H1 (cell line): ENCODE measurements at regions not wholly inside any gene's neighbourhood (a gene's known extent, or its start where the extent isn't known, plus 50 kb on each side); places are given as distances from the start of the nearest gene placed in this dataset.

ENCODE experiments used
- CTCF ChIA-PET: fragments of 300-600 bp; sonication (Branson Sonifier 250); formaldehyde crosslinking; loops from one replicate; lab custom pipeline; 2021; ENCODE audit not compliant: partially characterized antibody; lab: Charles Lee
- POLR2A ChIA-PET: fragments of 300-600 bp; sonication (Branson Sonifier 250); formaldehyde crosslinking; loops from one replicate; lab custom pipeline; 2021; ENCODE audit warnings: inconsistent platforms; ENCODE audit not compliant: partially characterized antibody; lab: Charles Lee
- DNase-seq, 2 experiments: peaks; one replicate each; pipeline versions ENCODE4 v3.0.0 to v3.0.0-alpha.2; 2010 to 2022; ENCODE audit warnings: low spot score in 2 of 2, low read depth in 1 of 2, mixed read lengths in 1 of 2
- FAIRE-seq: peaks from 2 replicates; lab custom pipeline; 2011; peaks lifted over from hg19 to GRCh38; lab: Jason Lieb, UNC
- H2AFZ ChIP-seq: 2 replicates; pipeline ENCODE4 v1.8.1; 2012; ENCODE audit warnings: low read length, inconsistent platforms
- H2AK5ac ChIP-seq: 2 replicates; pipeline ENCODE4 v1.6.1; 2013; ENCODE audit warnings: low read depth, low read length
- H2BK120ac ChIP-seq: replicated peaks from 2 replicates; pipeline ENCODE3; 2013; ENCODE audit warnings: low read depth, low read length, inconsistent platforms
- H2BK12ac ChIP-seq: 2 replicates; pipeline ENCODE4 v1.6.1; 2013; ENCODE audit warnings: low read depth, low read length
- H2BK15ac ChIP-seq: 2 replicates; pipeline ENCODE4 v1.6.1; 2013; ENCODE audit warnings: low read length
- H2BK20ac ChIP-seq: 2 replicates; pipeline ENCODE4 v1.6.1; 2013; ENCODE audit warnings: low read length
- H2BK5ac ChIP-seq: 2 replicates; pipeline ENCODE4 v1.6.1; 2013; ENCODE audit warnings: low read depth, low read length
- H3K14ac ChIP-seq: 2 replicates; pipeline ENCODE4 v1.6.1; 2013; ENCODE audit warnings: inconsistent platforms; ENCODE audit not compliant: insufficient read length
- H3K18ac ChIP-seq: 2 replicates; pipeline ENCODE4 v1.6.1; 2013; ENCODE audit warnings: low read length; ENCODE audit errors: extremely low read depth
- H3K23ac ChIP-seq: 2 replicates; pipeline ENCODE4 v1.6.1; 2013; ENCODE audit warnings: inconsistent platforms; ENCODE audit not compliant: insufficient read length
- H3K23me2 ChIP-seq: 2 replicates; pipeline ENCODE4 v1.6.1; 2013; ENCODE audit warnings: low read depth, low read length
- H3K27ac ChIP-seq: 2 replicates; pipeline ENCODE4 v1.6.1; 2011; ENCODE audit warnings: low read depth, low read length, inconsistent platforms
- H3K27me3 ChIP-seq, 4 experiments: replicated peaks in 1 of 4; 1 replicate in 1 of 4; 2 replicates in 3 of 4; pipeline versions ENCODE4 v1.6.1 to v1.8.1; 2011 to 2013; ENCODE audit warnings: low read length in 3 of 4, mild to moderate bottlenecking in 3 of 4, inconsistent platforms in 2 of 4, mixed read lengths in 2 of 4, moderate library complexity in 1 of 4; ENCODE audit not compliant: control insufficient read depth in 3 of 4, insufficient read depth in 3 of 4; ENCODE audit errors: extremely low read depth in 1 of 4
- H3K36me3 ChIP-seq, 4 experiments: 2 replicates each; pipeline versions ENCODE4 v1.6.1 to v1.8.1; 2011 to 2013; ENCODE audit warnings: mild to moderate bottlenecking in 4 of 4, low read length in 3 of 4, moderate library complexity in 2 of 4, control low read depth in 1 of 4, inconsistent platforms in 1 of 4; ENCODE audit not compliant: insufficient read depth in 4 of 4, control insufficient read depth in 2 of 4
- H3K4ac ChIP-seq: replicated peaks from 2 replicates; pipeline ENCODE3; 2013; ENCODE audit warnings: low read length, low read depth, mixed read lengths, inconsistent platforms; ENCODE audit not compliant: insufficient read length
- H3K4me1 ChIP-seq, 4 experiments: replicated peaks in 1 of 4; 1 replicate in 1 of 4; 2 replicates in 3 of 4; pipeline versions ENCODE4 v1.6.1 to v1.8.1; 2011 to 2013; ENCODE audit warnings: low read length in 3 of 4, inconsistent platforms in 2 of 4, mixed read lengths in 1 of 4; ENCODE audit not compliant: insufficient read depth in 4 of 4, control insufficient read depth in 3 of 4
- H3K4me2 ChIP-seq, 2 experiments: 2 replicates each; pipeline versions ENCODE4 v1.6.1 to v1.8.1; 2011 to 2013; ENCODE audit warnings: low read depth in 2 of 2, low read length in 2 of 2, control low read depth in 1 of 2, inconsistent platforms in 1 of 2, mild to moderate bottlenecking in 1 of 2; ENCODE audit not compliant: insufficient read depth in 1 of 2
- H3K4me3 ChIP-seq, 4 experiments: fragments of 200-600, 300-600 bp in 1 of 4; sonication (generic), shearing (Covaris generic), sonication (Bioruptor Twin) in 1 of 4; 2 replicates each; pipeline versions ENCODE4 v1.5.1 to v1.8.1; 2011 to 2016; ENCODE audit warnings: low read length in 4 of 4, low read depth in 3 of 4, control low read depth in 2 of 4, inconsistent platforms in 2 of 4, mild to moderate bottlenecking in 2 of 4, mixed read lengths in 1 of 4, moderate library complexity in 1 of 4; ENCODE audit not compliant: insufficient read depth in 2 of 4; ENCODE audit errors: extremely low read depth in 1 of 4
- H3K56ac ChIP-seq: replicated peaks from 2 replicates; pipeline ENCODE3; 2013; ENCODE audit warnings: low read depth, mild to moderate bottlenecking, mixed read lengths, low read length, inconsistent platforms; ENCODE audit not compliant: insufficient read length
- H3K79me1 ChIP-seq: 2 replicates; pipeline ENCODE4 v1.6.1; 2013; ENCODE audit warnings: low read depth, low read length, control low read depth
- H3K79me2 ChIP-seq, 2 experiments: 2 replicates each; pipeline versions ENCODE4 v1.6.1 to v1.8.1; 2012 to 2013; ENCODE audit warnings: low read length in 2 of 2, mild to moderate bottlenecking in 2 of 2, inconsistent platforms in 1 of 2; ENCODE audit not compliant: insufficient read depth in 2 of 2, control insufficient read depth in 1 of 2
- H3K9ac ChIP-seq, 4 experiments: replicated peaks in 1 of 4; 1 replicate in 1 of 4; 2 replicates in 3 of 4; pipeline versions ENCODE4 v1.6.1 to v1.8.1; 2011 to 2013; ENCODE audit warnings: low read depth in 3 of 4, low read length in 3 of 4, control low read depth in 2 of 4, mild to moderate bottlenecking in 2 of 4, moderate library complexity in 2 of 4, inconsistent platforms in 1 of 4; ENCODE audit errors: extremely low read depth in 1 of 4
- H3K9me3 ChIP-seq, 2 experiments: 2 replicates each; pipeline versions ENCODE4 v1.6.1 to v1.8.1; 2012 to 2013; ENCODE audit warnings: mild to moderate bottlenecking in 2 of 2, moderate library complexity in 2 of 2, control low read depth in 1 of 2, inconsistent platforms in 1 of 2, low read depth in 1 of 2, low read length in 1 of 2, mixed read lengths in 1 of 2; ENCODE audit not compliant: insufficient read depth in 2 of 2
- H4K20me1 ChIP-seq, 2 experiments: replicated peaks in 1 of 2; 2 replicates each; pipeline versions ENCODE3 to v1.8.1; 2011 to 2013; ENCODE audit warnings: inconsistent platforms in 2 of 2, low read length in 2 of 2, mild to moderate bottlenecking in 1 of 2; ENCODE audit not compliant: insufficient read depth in 2 of 2, control insufficient read depth in 1 of 2
- H4K5ac ChIP-seq: 2 replicates; pipeline ENCODE4 v1.6.1; 2013; ENCODE audit warnings: low read length, low read depth, mixed read lengths, inconsistent platforms; ENCODE audit not compliant: insufficient read length
- H4K8ac ChIP-seq: 2 replicates; pipeline ENCODE4 v1.8.0; 2013; ENCODE audit warnings: mild to moderate bottlenecking, moderate library complexity, low read length, inconsistent platforms; ENCODE audit not compliant: insufficient read depth; ENCODE audit errors: extremely low read depth
- H4K91ac ChIP-seq: replicated peaks from 2 replicates; pipeline ENCODE3; 2013; ENCODE audit warnings: low read length, mixed read lengths, inconsistent platforms; ENCODE audit not compliant: insufficient read length
- CREB1 ChIP-seq: IDR thresholded peaks from 2 replicates; pipeline ENCODE4 v1.6.1; 2012; ENCODE audit warnings: inconsistent platforms
- KDM5A ChIP-seq: fragments of 200-600 bp; IDR thresholded peaks from 2 replicates; pipeline ENCODE4 v1.7.1; 2012; ENCODE audit warnings: mild to moderate bottlenecking, low read length, inconsistent platforms, mixed read lengths
- MAFK ChIP-seq: IDR thresholded peaks from 2 replicates; pipeline ENCODE4 v1.6.1; 2012; ENCODE audit warnings: low read depth, mild to moderate bottlenecking, improper control_type of control experiment, low read length
- RBBP5 ChIP-seq: IDR thresholded peaks from 2 replicates; pipeline ENCODE4 v1.7.1; 2012; ENCODE audit warnings: low read depth, mild to moderate bottlenecking, inconsistent platforms, low read length, moderate library complexity, borderline replicate concordance
- SRF ChIP-seq: IDR thresholded peaks from 2 replicates; pipeline ENCODE4 v1.6.1; 2011; ENCODE audit warnings: mild to moderate bottlenecking, low read depth, low read length, moderate library complexity
- TAF7 ChIP-seq: optimal IDR thresholded peaks from 2 replicates; pipeline ENCODE3; 2011; ENCODE audit warnings: low read depth, mild to moderate bottlenecking, inconsistent platforms, low read length, moderate library complexity, borderline replicate concordance
- WGBS, 2 experiments: shearing (Covaris generic) in 1 of 2; methylation state at CpG; one replicate each; pipeline versions ENCODE4 v1.1.6 to v1.1.7; 2013 to 2015; ENCODE audit warnings: low lambda C conversion rate in 2 of 2, mixed read lengths in 2 of 2, inconsistent platforms in 1 of 2, low coverage in 1 of 2, missing lambda C conversion rate in 1 of 2; ENCODE audit not compliant: insufficient replicate concordance in 2 of 2, insufficient coverage in 1 of 2, insufficient read length in 1 of 2; ENCODE audit errors: extremely low coverage in 1 of 2, missing lambda C conversion rate in 1 of 2; 5-methylcytosine and 5-hydroxymethylcytosine counted together

DNA sequence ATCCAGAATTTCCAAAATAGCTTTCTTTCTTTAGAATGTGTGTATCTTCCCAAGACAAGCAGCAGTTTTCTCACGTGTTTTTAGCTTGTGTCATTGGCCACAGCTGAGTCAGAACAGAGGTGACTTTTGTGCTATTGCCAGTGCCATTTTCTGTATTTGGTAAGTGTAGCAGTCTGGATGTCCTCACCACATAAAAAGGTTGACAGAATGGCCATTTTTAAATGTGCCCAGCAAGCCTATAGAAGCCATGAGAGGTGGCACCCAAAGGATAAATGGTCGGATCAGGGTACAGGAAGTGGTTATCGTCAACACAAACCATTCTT, 269.5 kb upstream of the HSF2 start:
- TF ChIP-seq KDM5A (no peak), TAF7 (no peak), CREB1 (no peak), MAFK (no peak), RBBP5 (no peak), SRF (no peak)
- Histone ChIP-seq H2BK120ac (no peak overlapping the region), H3K56ac (no peak overlapping the region), H2BK15ac (no peak overlapping the region), H2BK5ac (no peak overlapping the region), H4K5ac (no peak overlapping the region), H2BK12ac (no peak overlapping the region), H2AK5ac (no peak overlapping the region), H3K23me2 (no peaks in the 10 kb centered on the region), H3K36me3 (no peaks in the 10 kb centered on the region), H3K9ac (no peak overlapping the region), H3K27ac (no peak overlapping the region), H3K27me3 (no peaks in the 10 kb centered on the region), H2BK20ac (no peak overlapping the region), H3K79me2 (no peaks in the 10 kb centered on the region), H3K14ac (no peak overlapping the region), H3K18ac (no peak overlapping the region), H3K4me2 (no peak overlapping the region), H3K23ac (no peak overlapping the region), H4K8ac (no peak overlapping the region), H3K4me3 (no peak overlapping the region), H3K4me1 (no peaks in the 10 kb centered on the region), H4K20me1 (no peaks in the 10 kb centered on the region), H3K9me3 (no peaks in the 10 kb centered on the region), H3K4ac (no peak overlapping the region), H4K91ac (no peak overlapping the region), H3K79me1 (no peaks in the 10 kb centered on the region), H2AFZ (no peak overlapping the region)
- CTCF ChIA-PET, result no interaction called here
- FAIRE-seq (no peak), DNase-seq (no peak)
- 84% methylated on average over 3 of the region's 3 CpGs; no CpG with 5 or more reads in 1 of the 2 experiments for WGBS, 2 experiments
- POLR2A ChIA-PET, result no interaction called here
